HEK293 (cell line): ENCODE measurements at regions not wholly inside any gene's neighbourhood (a gene's known extent, or its start where the extent isn't known, plus 50 kb on each side); places are given as distances from the start of the nearest gene placed in this dataset.

Source experiments
- CTCF ChIA-PET: fragments of 350-600 bp; formaldehyde crosslinking; extraction: SDS; loops from one replicate; lab custom pipeline; 2021; ENCODE audit warnings: antibody characterized with exemption; lab: Yijun Ruan, JAX
- POLR2A ChIA-PET: fragments of 300-600 bp; formaldehyde crosslinking; extraction: SDS; loops from one replicate; lab custom pipeline; 2020; ENCODE audit warnings: antibody characterized with exemption, inconsistent platforms; lab: Yijun Ruan, JAX
- H3K27ac ChIP-seq: fragments of 200-500 bp; sonication (Bioruptor generic); 2 replicates; pipeline ENCODE4 v1.5.1; 2014; ENCODE audit warnings: low read depth, low read length, control low read depth, inconsistent platforms; ENCODE audit errors: extremely low read depth
- H3K36me3 ChIP-seq, 2 experiments: fragments of 200-500 bp in 1 of 2; sonication (Bioruptor generic) in 1 of 2; 1 replicate in 1 of 2; 2 replicates in 1 of 2; pipeline ENCODE4 v1.5.1; 2014 to 2017; ENCODE audit warnings: inconsistent platforms in 2 of 2, low read length in 2 of 2; ENCODE audit not compliant: control insufficient read depth in 2 of 2, insufficient read depth in 1 of 2
- H3K4me1 ChIP-seq: fragments of 200-500 bp; sonication (Bioruptor generic); 2 replicates; pipeline ENCODE4 v1.5.1; 2014; ENCODE audit warnings: mild to moderate bottlenecking, low read length, inconsistent platforms; ENCODE audit not compliant: control insufficient read depth, insufficient read depth
- H3K4me3 ChIP-seq: 2 replicates; pipeline ENCODE4 v1.5.1; 2011; ENCODE audit warnings: low read depth, mild to moderate bottlenecking, control low read depth, low read length, moderate library complexity
- H3K9me3 ChIP-seq: fragments of 200-500 bp; sonication (Bioruptor generic); 2 replicates; pipeline ENCODE4 v1.5.1; 2014; ENCODE audit warnings: low read depth, low read length, inconsistent platforms; ENCODE audit not compliant: control insufficient read depth, insufficient read depth
- BCL11B ChIP-seq: fragments of 450-650 bp; formaldehyde crosslinking; IDR thresholded peaks from 2 replicates; pipeline ENCODE4 v1.5.1; 2016; ENCODE audit warnings: low read depth, missing biosample characterization, missing genetic modification characterization
- ELK4 ChIP-seq: IDR thresholded peaks from 2 replicates; pipeline ENCODE4 v1.6.1; 2011; ENCODE audit warnings: mild to moderate bottlenecking, low read depth, low read length, borderline replicate concordance
- HOXC10 ChIP-seq: sonication (generic); formaldehyde crosslinking; IDR thresholded peaks from 2 replicates; pipeline ENCODE4 v1.8.1; 2023; ENCODE audit warnings: mild to moderate bottlenecking, missing genetic modification reagents
- HOXD13 ChIP-seq: sonication (generic); formaldehyde crosslinking; IDR thresholded peaks from 2 replicates; pipeline ENCODE4 v1.8.0; 2022; ENCODE audit warnings: missing genetic modification reagents, borderline replicate concordance
- IKZF3 ChIP-seq: fragments of 450-650 bp; IDR thresholded peaks from 2 replicates; pipeline ENCODE4 v1.5.0; 2018; ENCODE audit warnings: missing biosample characterization, mild to moderate bottlenecking, missing genetic modification characterization, moderate library complexity
- KLF16 ChIP-seq: fragments of 450-650 bp; formaldehyde crosslinking; IDR thresholded peaks from 2 replicates; pipeline ENCODE4 v1.5.1; 2017; ENCODE audit warnings: missing biosample characterization, missing genetic modification characterization
- PRDM1 ChIP-seq: fragments of 450-650 bp; formaldehyde crosslinking; IDR thresholded peaks from 2 replicates; pipeline ENCODE4; 2016; ENCODE audit warnings: missing biosample characterization, missing genetic modification characterization
- SCRT1 ChIP-seq: fragments of 450-650 bp; formaldehyde crosslinking; IDR thresholded peaks from 2 replicates; pipeline ENCODE4 v1.5.1; 2016; ENCODE audit warnings: missing biosample characterization, missing genetic modification characterization, borderline replicate concordance
- SETDB1 ChIP-seq: IDR thresholded peaks from one replicate; pipeline ENCODE4 v1.6.1; 2017; ENCODE audit warnings: mild to moderate bottlenecking, low read length, moderate library complexity, mixed read lengths; ENCODE audit not compliant: insufficient read length
- SP2 ChIP-seq: fragments of 450-650 bp; formaldehyde crosslinking; IDR thresholded peaks from 2 replicates; pipeline ENCODE4 v1.5.1; 2016; ENCODE audit warnings: missing biosample characterization, missing genetic modification characterization
- SP7 ChIP-seq: fragments of 450-650 bp; formaldehyde crosslinking; IDR thresholded peaks from 2 replicates; pipeline ENCODE4 v1.5.1; 2016; ENCODE audit warnings: missing biosample characterization, missing genetic modification characterization
- ZBTB20 ChIP-seq: fragments of 450-650 bp; formaldehyde crosslinking; IDR thresholded peaks from 2 replicates; pipeline ENCODE4 v1.5.1; 2016; ENCODE audit warnings: missing biosample characterization, missing genetic modification characterization
- ZBTB8A ChIP-seq: fragments of 450-650 bp; formaldehyde crosslinking; IDR thresholded peaks from 2 replicates; pipeline ENCODE4 v1.5.1; 2016; ENCODE audit warnings: missing biosample characterization, missing genetic modification characterization
- ZFP37 ChIP-seq: fragments of 450-650 bp; formaldehyde crosslinking; IDR thresholded peaks from 2 replicates; pipeline ENCODE4 v1.5.1; 2016; ENCODE audit warnings: missing biosample characterization, missing genetic modification characterization
- ZIC2 ChIP-seq: fragments of 450-650 bp; formaldehyde crosslinking; IDR thresholded peaks from 2 replicates; pipeline ENCODE4 v1.5.1; 2016; ENCODE audit warnings: missing biosample characterization, missing genetic modification characterization
- ZNF140 ChIP-seq: fragments of 450-650 bp; formaldehyde crosslinking; IDR thresholded peaks from 2 replicates; pipeline ENCODE4 v1.5.1; 2016; ENCODE audit warnings: missing biosample characterization, missing genetic modification characterization
- ZNF155 ChIP-seq: fragments of 450-650 bp; formaldehyde crosslinking; IDR thresholded peaks from 2 replicates; pipeline ENCODE4 v1.5.1; 2016; ENCODE audit warnings: missing biosample characterization, missing genetic modification characterization
- ZNF169 ChIP-seq: fragments of 450-650 bp; formaldehyde crosslinking; IDR thresholded peaks from 2 replicates; pipeline ENCODE4 v1.5.1; 2016; ENCODE audit warnings: missing biosample characterization, missing genetic modification characterization
- ZNF18 ChIP-seq: fragments of 450-650 bp; formaldehyde crosslinking; IDR thresholded peaks from 2 replicates; pipeline ENCODE4 v1.5.1; 2016; ENCODE audit warnings: missing biosample characterization, missing genetic modification characterization
- ZNF214 ChIP-seq: fragments of 450-650 bp; formaldehyde crosslinking; IDR thresholded peaks from 2 replicates; pipeline ENCODE4 v1.5.1; 2017; ENCODE audit warnings: missing biosample characterization, mild to moderate bottlenecking, missing genetic modification characterization, borderline replicate concordance
- ZNF23 ChIP-seq: fragments of 450-650 bp; formaldehyde crosslinking; IDR thresholded peaks from 2 replicates; pipeline ENCODE4 v1.5.1; 2016; ENCODE audit warnings: missing biosample characterization, missing genetic modification characterization, borderline replicate concordance
- ZNF274 ChIP-seq, 2 experiments: fragments of 200-500 bp in 1 of 2; fragments of 450-650 bp in 1 of 2; sonication (Bioruptor generic) in 1 of 2; formaldehyde crosslinking in 1 of 2; IDR thresholded peaks; 2 replicates each; pipeline versions ENCODE4 v1.5.1 to v1.6.1; 2014 to 2016; ENCODE audit warnings: borderline replicate concordance in 1 of 2, inconsistent platforms in 1 of 2, low read length in 1 of 2, missing biosample characterization in 1 of 2, missing genetic modification characterization in 1 of 2
- ZNF37A ChIP-seq: fragments of 450-650 bp; IDR thresholded peaks from 2 replicates; pipeline ENCODE4 v1.5.1; 2018; ENCODE audit warnings: missing biosample characterization, missing genetic modification characterization
- ZNF394 ChIP-seq: fragments of 450-650 bp; formaldehyde crosslinking; IDR thresholded peaks from 2 replicates; pipeline ENCODE4 v1.5.1; 2016; ENCODE audit warnings: missing biosample characterization, missing genetic modification characterization, mild to moderate bottlenecking, moderate library complexity, borderline replicate concordance
- ZNF48 ChIP-seq: fragments of 450-650 bp; formaldehyde crosslinking; IDR thresholded peaks from 2 replicates; pipeline ENCODE4 v1.5.1; 2016; ENCODE audit warnings: missing biosample characterization, missing genetic modification characterization
- ZNF501 ChIP-seq: fragments of 450-650 bp; formaldehyde crosslinking; IDR thresholded peaks from 2 replicates; pipeline ENCODE4 v1.5.1; 2016; ENCODE audit warnings: missing biosample characterization, missing genetic modification characterization
- ZNF544 ChIP-seq: fragments of 450-650 bp; formaldehyde crosslinking; IDR thresholded peaks from 2 replicates; pipeline ENCODE4 v1.5.0; 2017; ENCODE audit warnings: missing biosample characterization, missing genetic modification characterization
- ZNF626 ChIP-seq: fragments of 450-650 bp; sonication (Bioruptor Pico); formaldehyde crosslinking; IDR thresholded peaks from 2 replicates; pipeline ENCODE4 v1.5.1; 2018; ENCODE audit warnings: missing biosample characterization, missing genetic modification characterization, inconsistent platforms
- ZNF639 ChIP-seq: fragments of 450-650 bp; formaldehyde crosslinking; IDR thresholded peaks from 2 replicates; pipeline ENCODE4 v1.5.1; 2016; ENCODE audit warnings: missing biosample characterization, missing genetic modification characterization
- ZNF701 ChIP-seq: fragments of 450-650 bp; formaldehyde crosslinking; IDR thresholded peaks from 2 replicates; pipeline ENCODE4 v1.5.1; 2016; ENCODE audit warnings: missing biosample characterization, missing genetic modification characterization

- ChIA-PET POLR2A (no interaction called here), CTCF (interaction anchor here (0.6 kb wide), 1 partner anchor 495 kb away, joined by 3 read pairs; no protein-coding TSS in a partner anchor)
- no peaks in the 10 kb centered on the region for H3K4me1 ChIP-seq
- H3K9me3 ChIP-seq, result no peaks in the 10 kb centered on the region
- no peak for TF ChIP-seq ZNF18 (tag by site-specific recombination)
- TF ChIP-seq IKZF3, result no peak
- no peak for TF ChIP-seq ZBTB8A (tag by site-specific recombination)
- TF ChIP-seq ZNF639 (tag by site-specific recombination), result no peak
- TF ChIP-seq ZNF394 (tag by site-specific recombination), result no peak
- no peak for TF ChIP-seq ZNF626 (tag by site-specific recombination)
- TF ChIP-seq SP2 (tag by site-specific recombination), result no peak
- no peak for TF ChIP-seq SETDB1
- TF ChIP-seq ZNF37A, result no peak
- no peak for TF ChIP-seq ZNF274 (IDR thresholded peaks at IDR 0.05; ENCODE audit: low read length)
- TF ChIP-seq ZNF274 (tag by site-specific recombination; IDR thresholded peaks at IDR 0.05; ENCODE audit: borderline replicate concordance), result no peak
- TF ChIP-seq ZNF23 (tag by site-specific recombination), result no peak
- TF ChIP-seq ELK4, result no peak
- no peak for TF ChIP-seq ZNF140 (tag by site-specific recombination)
- TF ChIP-seq ZNF501 (tag by site-specific recombination), result no peak
- TF ChIP-seq ZNF48 (tag by site-specific recombination), result no peak
- no peak for TF ChIP-seq ZNF169 (tag by site-specific recombination)
- TF ChIP-seq ZBTB20, result no peak
- TF ChIP-seq, all 188 proteins: peak for 0
- Histone ChIP-seq H3K36me3 (no peaks in the 10 kb centered on the region), H3K4me3 (no peak overlapping the region), H3K27ac (no peak overlapping the region)
These were observed 103.0 kb upstream of the SLC24A5 start for GRCh38 chr15:48017747-48018146.

GRCh38 chr15:48020166-48020565 is 100.6 kb upstream of the SLC24A5 start:
- H3K9me3 ChIP-seq, result no peaks in the 10 kb centered on the region
- TF ChIP-seq KLF16 (tag by site-specific recombination) (no peak), HOXD13 (no peak), SCRT1 (tag by site-specific recombination) (no peak), ZNF544 (tag by site-specific recombination) (no peak), ZNF214 (tag by site-specific recombination) (no peak), SP7 (tag by site-specific recombination) (no peak), ZNF155 (tag by site-specific recombination) (no peak), PRDM1 (tag by site-specific recombination) (no peak), ZFP37 (no peak), HOXC10 (CRISPR knock-in tag) (no peak), IKZF3 (no peak), BCL11B (no peak), ZNF701 (no peak), ZIC2 (tag by site-specific recombination) (no peak)
- no peak overlapping the region for H3K27ac ChIP-seq
- H3K36me3 ChIP-seq, result no peaks in the 10 kb centered on the region
- ChIA-PET CTCF (no interaction called here), POLR2A (no interaction called here)
- no peak overlapping the region for H3K4me3 ChIP-seq
- no peaks in the 10 kb centered on the region for H3K4me1 ChIP-seq
